NCI-H1417 treated with DMSO at 0.1 percent for 48 hours (cell line): ENCODE measurements at regions not wholly inside any gene's neighbourhood (a gene's known extent, or its start where the extent isn't known, plus 50 kb on each side); places are given as distances from the start of the nearest gene placed in this dataset.

Source experiments
- DNase-seq: peaks from one replicate; lab custom pipeline; 2025; lab: John Stamatoyannopoulos, UW

DNA sequence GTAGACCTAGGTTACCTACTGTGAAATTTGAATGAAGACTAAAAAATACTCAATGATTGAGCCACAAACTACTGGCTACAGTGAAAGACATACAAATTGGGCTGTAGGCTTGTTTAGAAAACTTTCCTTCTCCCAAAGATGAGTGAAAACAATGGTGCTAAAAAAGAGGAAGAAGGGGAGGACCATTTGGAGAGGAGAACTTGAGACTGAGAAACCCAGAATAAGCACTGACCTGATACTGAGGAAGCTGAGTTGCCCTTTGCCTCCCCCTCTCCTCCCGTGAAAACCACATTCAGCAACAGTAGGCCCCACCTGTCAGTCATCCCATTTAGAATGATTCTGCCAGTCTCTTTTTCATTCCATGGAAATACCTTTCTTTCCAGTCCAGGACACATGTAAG, 484.0 kb upstream of the TGFBR2 start:
- no peak for DNase-seq

DNA sequence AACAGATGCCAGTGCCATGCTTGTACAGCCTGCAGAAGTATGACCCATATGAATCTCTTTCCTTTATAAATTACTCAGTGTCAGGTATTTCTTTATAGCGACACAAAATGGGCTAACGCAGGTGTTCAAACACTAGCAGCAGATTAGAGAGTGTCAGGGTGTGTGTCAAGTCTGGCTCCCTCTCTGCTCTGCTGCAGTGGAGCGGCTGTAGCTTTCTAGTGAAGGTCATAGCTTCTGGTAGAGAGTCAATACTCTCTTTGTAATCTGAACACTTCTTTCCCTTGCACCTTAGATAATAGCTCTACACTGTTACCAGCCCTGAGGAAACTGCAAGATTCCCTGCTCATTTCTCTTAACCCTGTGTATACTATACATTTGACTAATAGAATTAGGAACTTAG, 483.2 kb upstream of the TGFBR2 start:
- DNase-seq = no peak

DNA sequence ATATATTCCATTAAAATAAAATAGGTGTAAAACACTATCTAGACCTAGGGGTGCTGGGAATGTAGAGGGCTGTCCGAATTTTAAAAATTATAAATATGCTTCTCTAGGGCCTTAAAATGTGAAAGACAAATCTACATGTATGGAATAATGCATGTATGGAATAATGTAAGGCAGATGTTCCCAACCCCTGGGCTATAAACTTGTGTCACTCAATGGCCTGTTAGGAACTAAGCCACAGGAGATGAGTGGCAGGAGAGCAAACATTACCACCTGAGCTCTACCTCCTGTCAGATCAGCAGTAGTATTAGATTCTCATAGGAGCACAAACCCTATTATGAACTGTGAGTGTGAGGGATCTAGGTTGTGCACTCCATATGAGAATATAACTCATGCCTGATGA, 482.6 kb upstream of the TGFBR2 start:
- DNase-seq = no peak

DNA sequence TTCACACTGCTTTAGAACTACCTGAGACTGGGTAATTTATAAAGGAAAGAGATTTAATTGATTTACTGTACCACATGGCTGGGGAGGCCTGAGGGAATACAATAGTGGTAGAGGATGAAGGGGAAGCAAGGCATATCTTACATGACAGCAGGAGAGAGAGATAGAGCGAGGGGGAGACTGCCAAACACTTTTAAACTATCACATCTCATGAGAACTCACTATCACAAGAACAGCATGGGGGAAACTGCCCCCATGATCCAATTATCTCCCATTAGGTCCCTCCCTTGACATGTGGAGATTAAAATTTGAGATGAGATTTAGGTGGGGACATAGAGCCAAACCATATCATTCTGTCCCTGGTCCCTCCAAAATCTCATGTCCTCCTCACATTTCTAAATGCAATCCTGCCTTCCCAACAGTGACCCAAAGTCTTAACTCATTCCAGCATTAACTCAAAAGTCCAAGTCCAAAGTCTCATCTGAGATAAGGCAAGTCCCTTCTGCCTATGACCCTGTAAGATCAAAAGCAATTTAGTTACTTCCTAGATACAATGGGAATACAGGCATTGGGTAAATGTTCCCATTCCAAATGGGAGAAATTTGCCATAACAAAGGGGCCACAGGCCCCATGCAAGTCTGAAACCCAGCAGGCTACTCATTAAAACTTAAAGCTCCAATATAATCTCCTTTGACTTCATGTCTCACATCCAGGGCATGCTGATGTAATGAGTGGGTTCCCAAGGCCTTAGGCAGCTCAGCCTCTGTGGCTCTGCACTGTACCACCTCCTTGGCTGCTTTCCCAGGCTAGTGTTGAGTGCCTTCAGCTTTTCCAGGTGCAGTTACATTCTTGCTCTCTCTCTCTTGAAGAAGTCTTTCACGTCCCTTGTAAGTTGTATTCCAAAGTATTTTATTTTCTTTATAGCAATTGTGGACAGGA, 481.7 kb upstream of the TGFBR2 start:
- DNase-seq = no peak

DNA sequence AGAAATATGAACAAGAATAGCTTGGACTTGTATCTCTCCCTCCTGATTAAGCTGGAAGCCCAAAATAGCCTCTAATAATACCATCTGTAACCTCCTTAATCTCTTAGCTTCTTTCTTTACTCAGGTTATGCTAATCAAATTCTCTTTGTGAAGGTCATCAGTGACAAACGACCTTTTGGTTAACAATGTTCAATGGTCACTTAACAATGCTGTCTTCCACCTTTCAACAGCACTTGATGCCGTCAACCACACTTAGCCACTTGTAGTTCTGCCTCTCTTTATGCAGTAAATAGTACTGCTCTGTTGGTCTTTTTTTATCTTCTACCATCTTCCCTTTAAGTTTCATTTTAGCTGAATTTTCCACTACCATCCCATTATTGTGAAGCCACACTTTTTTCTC, 476.6 kb upstream of the TGFBR2 start:
- no peak for DNase-seq

DNA sequence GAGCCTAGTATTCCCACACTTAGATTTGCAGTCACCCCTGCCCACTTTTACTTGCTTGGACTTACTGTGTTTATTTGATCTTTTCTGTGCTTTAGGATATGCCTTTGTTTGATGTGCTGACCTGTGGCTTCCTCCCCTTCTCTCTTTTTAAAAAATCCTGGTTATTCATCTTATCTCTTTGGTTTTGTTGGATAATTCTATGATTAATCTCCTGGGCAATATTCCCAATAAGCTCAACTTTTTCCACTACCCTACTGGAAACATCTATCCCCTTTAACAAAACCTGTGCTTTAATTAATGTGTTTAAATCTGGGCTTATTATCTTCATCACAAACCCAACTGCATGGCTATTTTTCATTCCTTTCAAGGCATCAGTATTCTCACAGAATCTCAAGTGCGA, 476.0 kb upstream of the TGFBR2 start:
- no peak for DNase-seq

DNA sequence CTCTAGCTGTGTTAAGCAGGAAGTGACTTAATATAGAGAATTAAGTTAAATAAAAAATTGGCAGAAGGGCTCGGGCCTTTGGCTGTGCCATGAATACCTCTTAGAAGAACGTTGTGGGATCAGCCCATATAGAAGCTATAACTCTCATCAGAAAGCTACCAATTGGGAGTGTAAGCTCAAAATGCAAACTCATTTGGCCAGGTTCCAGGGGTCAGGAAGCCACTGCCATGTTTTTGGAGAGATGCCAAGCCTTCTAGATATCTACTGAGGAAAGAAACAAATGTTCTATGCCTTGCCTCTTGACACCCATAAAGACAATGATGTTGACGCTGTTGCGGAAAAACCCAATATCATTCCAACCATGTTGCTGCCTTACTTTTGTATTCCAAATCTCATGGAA, 475.2 kb upstream of the TGFBR2 start:
- no peak for DNase-seq

DNA sequence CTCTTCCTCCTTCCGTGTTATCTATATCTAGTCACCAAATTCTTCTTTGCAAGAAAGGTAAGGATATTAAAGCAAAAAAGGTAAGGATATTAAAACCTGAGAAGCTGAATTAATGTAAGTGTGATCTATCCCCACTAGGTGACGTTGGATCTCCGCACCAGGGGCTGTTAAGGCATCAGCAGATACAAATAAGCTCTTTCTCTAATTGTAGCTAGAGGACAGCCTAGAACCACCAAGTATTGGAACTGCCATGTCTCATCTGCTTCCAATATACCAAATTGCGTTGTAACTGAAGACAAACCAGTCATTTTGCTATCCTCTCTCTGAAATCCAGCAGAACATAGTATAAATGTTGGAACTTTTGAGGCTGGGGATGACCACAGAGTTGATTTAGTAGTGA, 471.2 kb upstream of the TGFBR2 start:
- no peak for DNase-seq

DNA sequence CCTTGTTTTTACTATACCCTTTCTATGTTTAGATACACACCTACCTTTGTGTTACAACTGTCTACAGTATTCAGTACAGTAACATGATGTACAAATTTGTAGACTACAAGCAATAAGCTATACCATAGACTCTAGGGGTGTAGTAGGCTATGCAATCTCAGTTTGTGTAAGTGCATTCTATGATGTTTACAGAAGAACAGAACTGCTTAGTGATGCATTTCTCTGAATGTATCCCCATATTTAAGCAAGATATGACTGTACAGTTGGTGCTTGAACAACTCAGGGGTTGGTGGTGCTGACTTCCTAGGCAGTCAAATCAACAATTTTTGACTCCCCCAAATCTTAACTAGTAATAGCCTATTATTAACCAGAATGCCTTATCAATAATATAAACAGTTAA, 467.1 kb upstream of the TGFBR2 start:
- DNase-seq = no peak

DNA sequence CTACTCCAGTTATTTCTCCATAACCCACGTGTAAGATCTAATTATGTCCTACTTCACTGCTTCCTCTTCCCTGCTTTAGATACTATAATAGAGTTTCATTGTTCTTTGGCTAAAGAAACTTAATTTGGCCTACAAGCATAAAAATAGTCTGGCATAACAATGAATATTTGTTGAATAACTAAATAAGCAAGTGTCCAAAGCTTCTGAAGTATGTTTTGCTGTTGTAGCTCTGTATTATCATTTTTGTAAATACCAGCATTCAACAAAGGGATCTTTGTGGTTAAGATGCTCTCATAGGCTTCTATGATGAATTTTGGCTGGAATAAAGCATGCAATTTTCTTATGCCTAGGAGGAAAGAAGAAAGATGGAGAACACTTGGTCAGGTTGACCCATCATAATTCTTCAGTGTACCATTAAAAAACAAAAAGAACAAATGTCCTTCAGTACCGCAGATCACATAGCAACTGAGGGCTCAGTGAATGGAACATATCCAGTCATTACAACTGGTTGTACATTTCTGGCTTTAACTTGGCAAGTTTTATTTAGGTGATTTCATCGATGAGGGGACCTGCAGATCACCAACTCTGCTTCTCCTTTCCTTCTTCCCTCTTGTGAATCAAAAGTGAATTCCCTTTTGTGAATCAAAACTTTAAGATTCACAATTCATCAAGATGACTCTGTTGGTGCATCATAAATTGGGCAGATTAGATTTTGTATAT, 465.9 kb upstream of the TGFBR2 start:
- DNase-seq = no peak

DNA sequence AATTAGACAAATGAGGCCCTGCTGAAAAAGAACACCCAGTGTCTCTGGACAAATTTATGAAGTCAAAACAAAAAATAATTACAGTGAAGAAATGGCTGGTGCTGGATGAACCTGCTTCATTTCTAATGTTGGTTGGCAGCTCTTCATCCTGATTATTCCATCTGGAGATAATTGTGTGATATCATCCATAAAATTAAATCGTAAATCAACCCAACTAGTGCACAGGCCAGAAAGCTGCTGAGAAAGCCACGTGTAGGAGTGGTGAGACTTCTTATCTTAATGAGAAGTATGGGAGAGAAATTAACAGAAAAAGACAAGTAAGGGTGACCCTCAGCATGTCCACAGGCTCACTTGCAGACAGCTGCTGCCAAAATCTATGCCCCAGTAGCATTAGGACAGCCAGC, 465.2 kb upstream of the TGFBR2 start:
- DNase-seq = no peak

DNA sequence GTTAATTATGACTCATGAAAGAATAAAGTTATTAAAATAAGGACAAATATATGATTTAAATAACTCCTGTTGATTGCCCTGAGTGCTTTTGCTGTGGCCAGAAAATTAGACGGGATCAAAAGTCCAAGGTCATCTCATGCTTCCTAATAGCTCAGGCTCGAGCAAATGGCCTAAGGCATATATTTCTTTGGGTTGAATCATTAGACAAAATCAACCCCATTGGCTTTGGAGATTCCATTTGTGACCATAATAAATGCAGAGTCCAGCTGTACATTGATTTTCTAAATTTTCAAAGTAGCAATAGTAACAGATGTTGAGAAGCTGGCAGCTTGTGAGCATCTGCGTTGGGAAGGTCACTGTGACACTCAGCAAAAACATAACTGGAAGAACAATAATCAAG, 464.5 kb upstream of the TGFBR2 start:
- no peak for DNase-seq

DNA sequence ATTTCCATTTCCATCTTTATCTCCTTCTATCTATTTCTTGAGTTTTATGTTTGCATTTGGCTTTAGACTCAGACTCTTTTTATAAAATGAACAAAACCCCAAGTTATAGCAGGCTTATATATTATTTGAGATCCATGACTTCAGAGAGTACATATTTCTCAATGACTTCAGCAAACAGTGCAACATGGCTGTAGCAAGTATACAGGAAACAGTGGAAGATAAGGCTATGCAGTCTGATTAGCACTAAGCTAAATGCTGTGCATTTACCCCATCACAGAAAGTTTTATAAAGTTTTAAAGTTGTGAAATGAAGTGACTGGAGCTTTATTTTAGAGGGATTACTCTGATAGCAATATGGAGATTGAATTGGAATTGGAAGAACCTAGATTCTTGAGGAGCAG, 463.5 kb upstream of the TGFBR2 start:
- no peak for DNase-seq

DNA sequence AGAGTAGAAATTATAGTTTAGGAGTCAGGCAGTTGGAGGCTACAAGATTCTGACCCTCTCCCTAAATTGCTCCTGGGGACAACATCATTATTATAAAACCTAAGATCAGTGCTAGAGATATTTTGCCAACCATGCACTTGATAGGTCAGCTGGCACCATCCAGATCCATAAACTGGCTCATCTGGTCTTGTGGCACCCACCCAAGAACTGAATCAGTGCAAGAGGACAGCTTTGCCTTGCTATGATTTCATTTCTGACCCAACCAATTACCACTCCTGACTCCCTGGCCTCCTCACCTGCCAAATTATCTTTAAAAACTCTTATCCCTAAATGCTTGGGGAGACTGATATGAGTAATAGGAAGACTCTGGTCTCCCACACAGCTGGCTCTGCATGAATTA, 461.1 kb upstream of the TGFBR2 start:
- no peak for DNase-seq

DNA sequence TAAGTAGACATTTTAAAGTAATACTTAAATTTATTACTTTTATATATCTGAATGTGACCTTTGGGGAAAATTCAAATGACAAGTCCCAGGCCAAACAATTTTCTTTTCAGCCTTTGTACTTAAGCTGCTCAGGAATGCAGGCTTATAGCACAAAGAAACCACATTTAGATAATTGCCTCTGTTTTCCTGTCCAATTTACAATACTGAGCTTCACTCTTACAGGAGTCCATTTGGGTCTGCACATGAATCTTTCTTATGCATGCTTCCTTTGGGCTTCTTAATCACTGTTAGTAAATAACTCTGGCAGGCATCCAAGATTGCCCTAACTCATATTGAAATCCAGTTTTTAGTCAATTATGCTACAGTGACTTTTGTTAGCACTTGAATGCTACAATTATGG, 459.4 kb upstream of the TGFBR2 start:
- no peak for DNase-seq

DNA sequence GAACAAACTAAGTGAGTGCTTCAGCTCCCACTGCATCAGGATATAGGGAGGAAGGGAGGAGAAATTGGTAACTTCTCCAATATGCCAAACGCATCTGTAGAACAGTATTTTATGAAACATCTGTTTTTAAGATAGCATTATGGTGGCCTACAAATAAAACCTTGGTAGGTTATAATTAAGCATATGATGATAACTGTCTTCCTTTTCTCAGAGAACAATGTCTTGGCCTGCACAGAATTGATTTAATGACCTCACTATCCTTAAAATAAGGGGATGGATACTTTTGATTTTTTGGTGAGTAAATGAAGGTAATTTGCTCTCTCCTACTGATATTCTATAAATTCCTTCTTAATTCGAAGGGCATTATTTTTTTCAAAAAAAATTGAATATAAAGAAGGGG, 451.5 kb upstream of the TGFBR2 start:
- DNase-seq = no peak

DNA sequence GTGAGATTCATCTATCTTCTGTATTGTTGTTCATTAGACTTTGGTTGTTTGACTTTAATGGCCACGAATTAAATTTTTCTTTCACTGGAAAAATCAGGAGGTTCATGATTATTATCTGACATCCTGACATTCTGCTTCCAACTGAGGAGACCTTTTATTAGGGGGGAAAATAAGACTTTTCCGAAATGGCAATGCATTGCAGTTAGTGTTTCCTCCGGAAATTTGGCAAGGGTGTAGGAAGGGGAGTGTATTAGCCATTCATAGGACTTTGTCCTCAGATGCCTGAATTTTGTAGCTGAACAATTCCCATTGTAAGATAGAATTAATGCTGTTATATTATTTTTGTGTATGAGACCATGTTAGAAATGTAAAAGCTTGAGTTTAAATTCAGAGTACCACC, 450.6 kb upstream of the TGFBR2 start:
- DNase-seq = no peak

DNA sequence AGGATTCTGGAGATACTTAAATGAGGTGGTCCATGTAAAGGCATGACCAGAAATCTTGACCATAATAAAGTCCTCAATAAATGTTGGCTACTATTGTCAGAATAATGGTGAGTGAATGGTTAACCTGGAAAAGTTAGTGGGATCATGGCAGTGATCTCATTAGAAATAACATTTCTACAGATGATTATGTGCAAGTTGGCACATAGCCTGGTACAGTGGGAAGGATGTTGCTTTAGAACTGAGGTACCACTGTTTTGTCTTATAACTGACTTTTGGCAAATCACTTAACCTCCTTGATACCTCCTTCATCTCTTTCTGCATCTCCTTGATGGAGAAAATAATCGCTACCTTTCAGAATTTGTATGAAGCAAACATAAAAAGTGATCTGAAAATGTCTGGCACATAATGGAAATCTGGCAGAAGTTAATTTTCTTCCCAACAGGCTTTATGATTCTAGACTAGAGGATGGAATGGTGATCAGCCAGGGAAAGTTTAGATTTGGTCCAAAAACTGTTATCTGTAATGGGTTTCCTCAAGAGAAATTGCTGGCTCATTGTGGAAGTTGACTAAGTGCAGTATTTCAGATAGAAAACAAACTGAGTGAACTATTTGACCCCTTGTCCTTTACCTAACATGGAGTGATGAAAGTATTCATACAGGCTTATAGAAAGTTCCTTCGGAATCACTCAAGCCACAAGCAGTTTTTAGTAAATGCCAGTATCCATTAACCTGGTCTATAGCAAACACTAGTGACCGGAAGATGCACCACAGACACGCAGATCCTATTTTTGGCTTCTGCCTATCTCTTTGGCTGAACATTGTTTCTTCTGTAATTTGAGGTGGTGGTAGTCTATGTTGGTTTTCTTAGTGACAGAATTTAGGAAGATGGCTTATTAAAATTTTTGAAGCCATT, 449.6 kb upstream of the TGFBR2 start:
- DNase-seq = no peak

DNA sequence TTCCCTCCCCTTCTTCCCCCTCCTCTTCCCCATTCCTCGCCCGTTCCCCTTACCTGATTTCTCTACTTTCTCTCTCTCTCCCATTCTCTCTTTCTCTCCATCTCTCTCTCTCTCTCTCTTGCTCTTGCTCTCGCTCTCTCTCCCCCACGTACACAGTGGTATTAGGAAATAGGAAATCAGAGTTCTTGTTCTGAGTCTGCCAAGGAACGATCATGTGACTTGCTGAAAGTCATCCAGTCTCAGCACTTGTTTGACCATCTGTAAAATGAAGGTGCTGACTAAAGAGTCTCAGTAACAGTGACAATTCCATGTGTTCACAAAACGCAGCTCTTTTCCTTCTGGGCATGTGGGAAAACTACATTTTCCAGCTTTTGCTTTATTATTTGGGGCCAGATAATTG, 445.0 kb upstream of the TGFBR2 start:
- DNase-seq = no peak

DNA sequence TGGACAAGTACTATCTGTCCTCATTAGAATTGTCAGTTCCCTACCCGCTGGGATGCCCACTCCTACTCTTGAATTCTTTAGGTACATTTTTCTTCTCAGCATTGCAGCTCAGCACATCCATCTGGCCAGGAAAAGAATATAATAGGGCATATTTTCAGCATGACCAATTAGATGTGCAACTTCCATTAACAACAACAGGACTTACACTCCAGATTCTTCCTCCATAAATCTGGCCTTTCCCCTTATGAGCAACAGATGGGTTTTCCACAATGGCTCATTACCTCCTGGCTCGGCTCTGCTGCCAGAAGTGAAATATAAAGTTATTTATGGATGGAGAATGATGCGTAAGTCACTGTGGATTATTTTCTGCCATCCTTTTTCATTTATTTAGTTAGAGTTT, 443.8 kb upstream of the TGFBR2 start:
- no peak for DNase-seq

DNA sequence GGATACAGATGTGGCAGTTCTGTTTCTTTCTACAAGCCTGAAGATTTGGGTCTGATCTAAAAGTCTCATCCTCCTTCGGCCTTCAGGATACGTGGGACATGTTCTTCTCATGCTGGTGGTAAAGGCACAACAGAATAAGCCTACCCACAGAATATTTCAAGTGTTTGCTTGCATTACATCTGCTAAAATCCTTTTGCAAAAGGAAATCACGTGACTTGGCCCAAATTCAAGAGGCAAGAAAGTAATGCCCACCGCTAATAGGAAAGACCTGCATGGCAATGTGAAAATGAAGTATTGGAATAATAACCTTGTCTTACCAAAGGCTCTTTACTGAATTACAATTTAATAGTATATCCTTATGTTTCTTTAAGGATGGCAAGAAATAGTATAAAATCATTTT, 439.9 kb upstream of the TGFBR2 start:
- DNase-seq = no peak

DNA sequence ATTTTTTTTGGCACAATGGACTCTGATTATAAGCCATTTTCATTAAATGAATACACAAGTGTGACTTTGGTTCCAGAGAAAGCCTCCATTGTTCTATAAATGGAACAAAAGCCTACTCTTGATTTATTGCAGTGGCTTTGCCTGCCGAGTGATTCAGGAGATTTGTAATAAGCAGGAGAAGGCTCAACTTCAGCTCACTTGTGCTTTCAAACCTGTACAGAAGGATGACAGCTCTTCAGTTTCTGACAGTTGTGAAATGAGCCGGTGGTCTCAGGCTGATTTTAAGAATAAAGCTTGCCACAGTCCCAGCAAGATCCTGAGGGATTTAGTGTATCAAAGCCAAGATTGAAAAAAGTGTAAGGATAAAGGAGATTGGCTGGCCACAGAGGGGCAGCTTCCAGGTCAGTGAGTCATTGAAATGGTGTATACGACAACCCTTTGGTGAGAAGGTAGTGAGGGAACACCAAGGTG, 438.8 kb upstream of the TGFBR2 start:
- no peak for DNase-seq
